Parathyroid adenoma (tissue), 2 donors: ENCODE measurements at regions not wholly inside any gene's neighbourhood (a gene's known extent, or its start where the extent isn't known, plus 50 kb on each side); places are given as distances from the start of the nearest gene placed in this dataset.

ENCODE experiments used
- H2AFZ ChIP-seq: fragments of 300-600 bp; sonication (generic); one replicate; pipeline ENCODE4 v1.7.0; 2017; ENCODE audit warnings: antibody characterized with exemption, mild to moderate bottlenecking
- H3K27ac ChIP-seq: fragments of 300-600 bp; sonication (generic); one replicate; pipeline ENCODE4 v1.7.0; 2017
- H3K27me3 ChIP-seq: fragments of 300-600 bp; sonication (generic); one replicate; pipeline ENCODE4 v1.7.0; 2017; ENCODE audit warnings: low read length; ENCODE audit not compliant: control insufficient read depth, insufficient read depth
- H3K36me3 ChIP-seq: fragments of 300-600 bp; sonication (generic); one replicate; pipeline ENCODE4 v1.7.0; 2017; ENCODE audit warnings: low read length; ENCODE audit not compliant: control insufficient read depth, insufficient read depth
- H3K4me1 ChIP-seq: fragments of 300-600 bp; sonication (generic); one replicate; pipeline ENCODE4 v1.7.0; 2017; ENCODE audit warnings: control low read depth
- H3K4me2 ChIP-seq: fragments of 300-600 bp; sonication (generic); one replicate; pipeline ENCODE4 v1.7.0; 2017; ENCODE audit warnings: low read length
- H3K4me3 ChIP-seq: fragments of 300-600 bp; sonication (generic); one replicate; pipeline ENCODE4 v1.7.0; 2017; ENCODE audit warnings: low read depth, low read length
- H3K79me2 ChIP-seq: fragments of 300-600 bp; sonication (generic); one replicate; pipeline ENCODE4 v1.7.0; 2017; ENCODE audit warnings: control low read depth
- H3K9ac ChIP-seq: fragments of 300-600 bp; sonication (generic); one replicate; pipeline ENCODE4 v1.7.0; 2017; ENCODE audit warnings: mild to moderate bottlenecking
- H3K9me3 ChIP-seq: fragments of 300-600 bp; sonication (generic); one replicate; pipeline ENCODE4 v1.7.0; 2017; ENCODE audit warnings: low read length; ENCODE audit not compliant: control insufficient read depth
- TF ChIP-seq, protein P1 (sequence below): fragments of 300-600 bp; sonication (generic); IDR thresholded peaks from one replicate; pipeline ENCODE4 v1.7.0; 2017; ENCODE audit warnings: antibody characterized with exemption, mild to moderate bottlenecking
- donor health status: primary hyperparathyroidism.

- no peaks in the 10 kb centered on the region for H3K36me3 ChIP-seq
- no peak overlapping the region for H3K27ac ChIP-seq
- H3K9ac ChIP-seq = no peak overlapping the region
- H3K4me2 ChIP-seq = no peak overlapping the region
- H3K27me3 ChIP-seq = no peaks in the 10 kb centered on the region
- H2AFZ ChIP-seq = no peak overlapping the region
- no peaks in the 10 kb centered on the region for H3K9me3 ChIP-seq
- no peak overlapping the region for H3K4me3 ChIP-seq
- no peaks in the 10 kb centered on the region for H3K79me2 ChIP-seq
- H3K4me1 ChIP-seq = no peaks in the 10 kb centered on the region
- TF ChIP-seq, protein P1, sequence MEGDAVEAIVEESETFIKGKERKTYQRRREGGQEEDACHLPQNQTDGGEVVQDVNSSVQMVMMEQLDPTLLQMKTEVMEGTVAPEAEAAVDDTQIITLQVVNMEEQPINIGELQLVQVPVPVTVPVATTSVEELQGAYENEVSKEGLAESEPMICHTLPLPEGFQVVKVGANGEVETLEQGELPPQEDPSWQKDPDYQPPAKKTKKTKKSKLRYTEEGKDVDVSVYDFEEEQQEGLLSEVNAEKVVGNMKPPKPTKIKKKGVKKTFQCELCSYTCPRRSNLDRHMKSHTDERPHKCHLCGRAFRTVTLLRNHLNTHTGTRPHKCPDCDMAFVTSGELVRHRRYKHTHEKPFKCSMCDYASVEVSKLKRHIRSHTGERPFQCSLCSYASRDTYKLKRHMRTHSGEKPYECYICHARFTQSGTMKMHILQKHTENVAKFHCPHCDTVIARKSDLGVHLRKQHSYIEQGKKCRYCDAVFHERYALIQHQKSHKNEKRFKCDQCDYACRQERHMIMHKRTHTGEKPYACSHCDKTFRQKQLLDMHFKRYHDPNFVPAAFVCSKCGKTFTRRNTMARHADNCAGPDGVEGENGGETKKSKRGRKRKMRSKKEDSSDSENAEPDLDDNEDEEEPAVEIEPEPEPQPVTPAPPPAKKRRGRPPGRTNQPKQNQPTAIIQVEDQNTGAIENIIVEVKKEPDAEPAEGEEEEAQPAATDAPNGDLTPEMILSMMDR = no peak
Measured at GRCh38 chr22:49423125-49423650, 404.5 kb downstream of the BRD1 start.

DNA sequence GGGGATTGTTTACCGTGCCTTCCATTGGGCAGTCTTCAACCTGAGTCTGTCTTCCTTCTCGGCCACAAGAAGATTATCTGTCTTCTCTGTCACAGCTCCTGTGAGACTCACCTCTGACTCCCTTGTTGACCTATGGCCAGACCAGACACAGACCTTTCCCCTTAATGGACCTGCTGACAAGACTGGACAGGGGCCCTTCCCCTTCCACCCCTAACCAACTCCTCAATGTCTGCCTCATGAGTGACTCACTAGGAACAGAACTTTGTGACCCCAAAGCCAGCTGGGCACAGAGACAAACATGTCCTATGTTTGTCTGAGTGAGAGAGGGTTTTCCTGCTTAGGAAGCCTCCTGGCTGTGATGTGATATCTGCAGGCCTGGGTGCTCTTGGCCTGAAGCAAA is 405.0 kb downstream of the BRD1 start:
- Histone ChIP-seq H3K27ac (no peak overlapping the region), H3K4me1 (no peaks in the 10 kb centered on the region), H3K27me3 (no peaks in the 10 kb centered on the region), H3K79me2 (no peaks in the 10 kb centered on the region), H3K36me3 (no peaks in the 10 kb centered on the region), H2AFZ (no peak overlapping the region), H3K9me3 (no peaks in the 10 kb centered on the region), H3K4me3 (no peak overlapping the region), H3K9ac (no peak overlapping the region), H3K4me2 (no peak overlapping the region)
- TF ChIP-seq, protein P1 = no peak

GRCh38 chr22:49420651-49421050 is 407.0 kb downstream of the BRD1 start:
- Histone ChIP-seq H3K9me3 (no peaks in the 10 kb centered on the region), H3K4me1 (no peaks in the 10 kb centered on the region), H3K4me3 (no peak overlapping the region), H3K36me3 (no peaks in the 10 kb centered on the region), H3K79me2 (no peaks in the 10 kb centered on the region), H2AFZ (no peak overlapping the region), H3K27ac (no peak overlapping the region), H3K4me2 (no peak overlapping the region), H3K27me3 (no peaks in the 10 kb centered on the region), H3K9ac (no peak overlapping the region)
- TF ChIP-seq, protein P1 = no peak

DNA sequence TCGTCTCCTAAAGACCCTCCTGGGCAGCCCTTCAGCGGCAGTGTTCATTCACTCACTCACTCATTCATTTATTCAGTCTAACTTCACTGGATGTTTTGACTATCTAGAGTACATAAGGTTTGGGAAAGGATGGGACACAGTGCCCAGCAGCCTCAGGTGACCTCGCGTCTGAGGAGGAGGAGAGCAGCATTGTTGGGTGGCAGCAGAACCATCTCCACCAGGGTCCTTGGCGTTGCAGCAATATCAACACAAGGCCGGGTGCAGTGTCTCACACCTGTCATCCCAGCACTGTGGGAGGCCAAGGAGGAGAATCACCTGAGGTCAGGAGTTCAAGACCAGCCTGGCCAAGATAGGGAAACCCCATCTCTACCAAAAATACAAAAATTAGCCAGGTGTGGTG is 408.0 kb downstream of the BRD1 start:
- H3K9ac ChIP-seq = no peak overlapping the region
- no peaks in the 10 kb centered on the region for H3K27me3 ChIP-seq
- no peaks in the 10 kb centered on the region for H3K36me3 ChIP-seq
- no peak overlapping the region for H3K4me2 ChIP-seq
- H3K4me3 ChIP-seq = no peak overlapping the region
- H3K9me3 ChIP-seq = no peaks in the 10 kb centered on the region
- H3K79me2 ChIP-seq = no peaks in the 10 kb centered on the region
- no peak overlapping the region for H2AFZ ChIP-seq
- H3K27ac ChIP-seq = no peak overlapping the region
- H3K4me1 ChIP-seq = no peaks in the 10 kb centered on the region
- TF ChIP-seq, protein P1 = no peak

DNA sequence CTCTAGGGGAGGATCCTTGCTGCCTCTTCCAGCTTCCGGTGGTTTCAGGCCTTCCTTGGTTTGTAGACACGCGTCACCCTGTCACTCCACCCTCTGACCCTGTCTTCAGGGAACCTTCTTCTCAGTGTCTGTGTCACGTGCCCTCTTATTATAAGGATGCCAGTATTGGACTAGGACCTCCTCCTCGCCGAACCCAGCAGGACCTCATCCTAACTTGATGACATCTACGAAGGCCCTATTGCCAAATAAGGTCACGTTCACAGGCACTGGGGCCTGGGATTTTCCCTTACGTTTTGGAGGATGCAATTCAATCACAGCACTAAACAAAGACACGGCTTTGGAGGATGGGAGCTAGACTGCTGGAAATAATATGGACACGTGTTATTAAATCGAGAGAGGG is 408.7 kb downstream of the BRD1 start:
- H3K36me3 ChIP-seq = no peaks in the 10 kb centered on the region
- no peaks in the 10 kb centered on the region for H3K79me2 ChIP-seq
- no peak overlapping the region for H3K27ac ChIP-seq
- H3K4me1 ChIP-seq = no peaks in the 10 kb centered on the region
- no peaks in the 10 kb centered on the region for H3K9me3 ChIP-seq
- no peak overlapping the region for H3K4me2 ChIP-seq
- no peak overlapping the region for H2AFZ ChIP-seq
- TF ChIP-seq, protein P1 = no peak
- H3K9ac ChIP-seq = no peak overlapping the region
- no peak overlapping the region for H3K4me3 ChIP-seq
- H3K27me3 ChIP-seq = no peaks in the 10 kb centered on the region
